ENCODE measurements at regions not wholly inside any gene's neighbourhood (a gene's known extent, or its start where the extent isn't known, plus 50 kb on each side); places are given as distances from the start of the nearest gene placed in this dataset.
"Not testable (repeated sequence)": the region's sequence is repeated elsewhere in the genome, so short reads cannot be mapped to it uniquely, and the experiment has no call there.

DNA sequence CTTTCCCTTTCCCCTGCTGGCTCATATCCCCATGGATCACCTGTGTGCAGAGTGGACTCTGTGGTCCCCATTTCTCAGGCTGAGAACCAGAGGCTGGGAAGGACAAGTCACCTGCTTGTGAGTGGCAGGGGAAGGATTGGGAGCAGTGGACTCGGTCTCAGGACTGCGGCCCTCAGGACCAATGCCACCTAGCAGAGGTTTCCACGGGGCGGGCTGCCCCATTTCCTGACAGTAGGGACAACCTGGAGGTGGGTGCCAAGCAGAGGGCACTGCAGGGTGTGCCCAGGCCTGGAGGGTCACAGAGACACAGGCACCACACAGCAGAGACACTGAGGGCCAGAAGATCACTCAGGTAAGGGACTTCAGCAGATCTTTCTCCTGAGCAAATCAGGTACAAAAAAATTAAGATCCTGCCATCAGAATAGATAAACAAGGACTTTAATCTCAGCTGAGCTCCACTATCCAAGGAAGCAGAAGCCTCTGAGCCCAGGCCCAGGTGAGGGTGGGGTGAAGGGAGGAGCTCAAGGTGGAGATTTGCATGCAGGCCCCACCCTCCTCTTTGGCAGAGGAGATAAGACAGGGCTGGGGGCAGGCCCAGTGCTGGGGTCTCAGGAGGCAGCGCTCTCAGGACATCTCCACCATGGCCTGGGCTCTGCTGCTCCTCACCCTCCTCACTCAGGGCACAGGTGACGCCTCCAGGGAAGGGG, 113.8 kb downstream of the GGTLC2 start:
- TF ChIP-seq, protein P1, sequence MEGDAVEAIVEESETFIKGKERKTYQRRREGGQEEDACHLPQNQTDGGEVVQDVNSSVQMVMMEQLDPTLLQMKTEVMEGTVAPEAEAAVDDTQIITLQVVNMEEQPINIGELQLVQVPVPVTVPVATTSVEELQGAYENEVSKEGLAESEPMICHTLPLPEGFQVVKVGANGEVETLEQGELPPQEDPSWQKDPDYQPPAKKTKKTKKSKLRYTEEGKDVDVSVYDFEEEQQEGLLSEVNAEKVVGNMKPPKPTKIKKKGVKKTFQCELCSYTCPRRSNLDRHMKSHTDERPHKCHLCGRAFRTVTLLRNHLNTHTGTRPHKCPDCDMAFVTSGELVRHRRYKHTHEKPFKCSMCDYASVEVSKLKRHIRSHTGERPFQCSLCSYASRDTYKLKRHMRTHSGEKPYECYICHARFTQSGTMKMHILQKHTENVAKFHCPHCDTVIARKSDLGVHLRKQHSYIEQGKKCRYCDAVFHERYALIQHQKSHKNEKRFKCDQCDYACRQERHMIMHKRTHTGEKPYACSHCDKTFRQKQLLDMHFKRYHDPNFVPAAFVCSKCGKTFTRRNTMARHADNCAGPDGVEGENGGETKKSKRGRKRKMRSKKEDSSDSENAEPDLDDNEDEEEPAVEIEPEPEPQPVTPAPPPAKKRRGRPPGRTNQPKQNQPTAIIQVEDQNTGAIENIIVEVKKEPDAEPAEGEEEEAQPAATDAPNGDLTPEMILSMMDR (IDR thresholded peaks at IDR 0.05): not testable (repeated sequence)
- not testable (repeated sequence) for TF ChIP-seq EZH2 (IDR thresholded peaks at IDR 0.05)

Measured in neural progenitor cell (in vitro differentiated cells).